NCI-H345 treated with DMSO at 0.1 percent for 48 hours (cell line): ENCODE measurements at regions not wholly inside any gene's neighbourhood (a gene's known extent, or its start where the extent isn't known, plus 50 kb on each side); places are given as distances from the start of the nearest gene placed in this dataset.
A peak's percentile ranks its signal among the peaks of the same experiment; 100 is the strongest.
"Not testable (repeated sequence)": the region's sequence is repeated elsewhere in the genome, so short reads cannot be mapped to it uniquely, and the experiment has no call there.

Experiments used
- DNase-seq: peaks from one replicate; lab custom pipeline; 2025; ENCODE audit not compliant: unreplicated experiment; lab: John Stamatoyannopoulos, UW

- no peak for DNase-seq
Observed at GRCh38 chr6:125354649-125355048, 52.9 kb upstream of the HDDC2 start.

- DNase-seq, result no peak
Observed at GRCh38 chr6:125356884-125357283, 55.1 kb upstream of the HDDC2 start.

GRCh38 chr6:125357515-125358256 lies 55.9 kb upstream of the HDDC2 start:
- no peak for DNase-seq

- no peak for DNase-seq
Observed at GRCh38 chr6:125358898-125359297, 57.1 kb upstream of the HDDC2 start.

GRCh38 chr6:125361868-125362267 lies 60.1 kb upstream of the HDDC2 start:
- no peak for DNase-seq

GRCh38 chr6:125363039-125363823 lies 61.5 kb upstream of the HDDC2 start:
- peak; percentile 55 for DNase-seq

- no peak for DNase-seq
Observed at GRCh38 chr6:125363824-125364165, 62.0 kb upstream of the HDDC2 start.

- no peak for DNase-seq
Observed at GRCh38 chr6:125365230-125365629, 63.5 kb upstream of the HDDC2 start.

- DNase-seq, result no peak
Observed at GRCh38 chr6:125367036-125367782, 65.4 kb upstream of the HDDC2 start.

- no peak for DNase-seq
Observed at GRCh38 chr6:125370343-125370742, 68.6 kb upstream of the HDDC2 start.

GRCh38 chr6:125375013-125375412 lies 73.2 kb upstream of the HDDC2 start:
- no peak for DNase-seq

- DNase-seq, result no peak
Observed at GRCh38 chr6:125375821-125376220, 74.1 kb upstream of the HDDC2 start.

- DNase-seq, result no peak
Observed at GRCh38 chr6:125377621-125378020, 75.9 kb upstream of the HDDC2 start.

GRCh38 chr6:125379174-125379573 lies 77.4 kb upstream of the HDDC2 start:
- DNase-seq, result no peak

- DNase-seq, result no peak
Observed at GRCh38 chr6:125380474-125380873, 78.7 kb upstream of the HDDC2 start.

GRCh38 chr6:125386337-125386736 lies 84.6 kb upstream of the HDDC2 start:
- DNase-seq, result not testable (repeated sequence)

GRCh38 chr6:125392682-125393081 lies 90.9 kb upstream of the HDDC2 start:
- DNase-seq, result no peak

- no peak for DNase-seq
Observed at GRCh38 chr6:125393449-125393858, 91.7 kb upstream of the HDDC2 start.

- DNase-seq, result no peak
Observed at GRCh38 chr6:125406741-125407140, 105.0 kb upstream of the HDDC2 start.

- no peak for DNase-seq
Observed at GRCh38 chr6:125414507-125414906, 112.7 kb upstream of the HDDC2 start.

GRCh38 chr6:125415913-125416312 lies 114.1 kb upstream of the HDDC2 start:
- DNase-seq, result no peak

- no peak for DNase-seq
Observed at GRCh38 chr6:125421836-125422235, 120.1 kb upstream of the HDDC2 start.
